ENCODE measurements at regions not wholly inside any gene's neighbourhood (a gene's known extent, or its start where the extent isn't known, plus 50 kb on each side); places are given as distances from the start of the nearest gene placed in this dataset.
"Not testable (repeated sequence)": the region's sequence is repeated elsewhere in the genome, so short reads cannot be mapped to it uniquely, and the experiment has no call there.

DNA sequence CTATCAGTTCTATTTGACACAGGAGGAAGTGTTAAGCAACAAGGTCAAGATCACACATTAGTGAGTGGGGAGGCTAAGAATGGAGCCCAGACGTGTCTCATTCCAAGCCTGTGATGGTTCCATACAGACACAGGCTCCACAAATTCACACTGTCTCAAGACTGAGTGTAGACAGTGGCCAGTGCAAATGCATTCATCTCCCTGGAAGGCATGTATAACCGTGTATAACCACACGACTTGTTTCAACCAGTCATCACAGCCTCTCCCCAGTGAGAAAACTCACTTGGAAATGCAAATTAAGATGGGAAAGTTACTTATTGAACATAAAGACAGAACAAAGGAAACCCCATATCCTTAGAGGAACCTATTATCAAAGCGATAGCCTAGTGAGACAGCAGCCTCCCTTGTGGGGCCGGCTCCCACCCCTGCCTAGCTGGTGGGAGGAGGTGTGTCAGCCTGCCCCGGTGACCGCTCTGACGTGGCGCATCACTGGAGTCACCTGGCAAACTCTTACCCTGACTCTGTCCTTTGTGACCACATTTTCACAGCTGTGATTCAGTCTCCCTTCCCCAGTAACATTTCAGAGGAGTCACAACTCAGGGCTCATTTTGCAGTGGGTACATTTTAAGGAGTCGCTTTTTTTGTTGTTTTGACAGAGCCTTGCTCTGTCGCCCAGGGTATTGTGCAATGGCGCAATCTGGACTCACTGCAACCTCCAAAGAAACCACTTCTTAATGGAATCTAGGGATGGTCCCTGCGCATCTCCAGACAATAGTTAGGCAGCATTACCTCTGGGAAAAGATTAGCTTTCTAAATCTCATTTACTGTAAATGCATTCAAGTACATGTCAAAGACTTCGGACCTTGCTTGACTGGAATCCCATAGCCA lies 126.6 kb upstream of the PARD3 start:
- no peak for DNase-seq
- ATAC-seq: no peak

DNA sequence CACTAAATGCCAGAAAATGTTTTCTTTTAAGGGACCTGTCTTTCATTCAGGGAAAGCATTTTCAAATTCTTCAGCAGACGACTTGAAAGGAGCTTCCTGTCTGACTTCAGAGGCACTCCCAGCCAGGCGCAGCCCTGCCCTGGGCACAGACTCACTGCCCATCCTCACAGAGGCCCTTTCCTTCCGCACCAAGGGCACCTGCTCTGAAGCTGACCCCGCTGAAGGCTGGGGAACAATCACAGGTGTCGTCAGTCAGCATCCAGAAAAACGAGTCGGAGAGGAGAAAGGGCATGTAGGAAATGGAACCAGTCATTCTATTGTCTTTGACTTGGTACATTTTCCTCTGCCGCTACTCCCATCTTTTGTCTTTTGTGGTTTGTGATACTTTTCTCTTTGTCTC lies 125.3 kb upstream of the PARD3 start:
- no peaks in the 10 kb centered on the region for H3K9me3 ChIP-seq
- TF ChIP-seq POLR2A (IDR thresholded peaks at IDR 0.05): no peak
- no peaks in the 10 kb centered on the region for H3K4me1 ChIP-seq
- H3K27ac ChIP-seq: no peak overlapping the region
- DNase-seq (no peak), ATAC-seq (no peak)
- H3K27me3 ChIP-seq: no peaks in the 10 kb centered on the region
- H3K4me3 ChIP-seq: no peak overlapping the region
- WGBS (ENCODE audit: insufficient coverage, low coverage, low lambda C conversion rate, missing lambda C conversion rate): 49% methylated on average over 6 of the region's 8 CpGs
- intact Hi-C loops (cut with DNase I): no loop called here
- no peaks in the 10 kb centered on the region for H3K36me3 ChIP-seq

More for the DNA sequence above, 126.6 kb upstream of the PARD3 start:
- H3K27me3 ChIP-seq: no peaks in the 10 kb centered on the region
- H3K4me3 ChIP-seq: no peak overlapping the region
- no peak overlapping the region for H3K27ac ChIP-seq
- H3K9me3 ChIP-seq: no peaks in the 10 kb centered on the region
- WGBS (ENCODE audit: insufficient coverage, low coverage, low lambda C conversion rate, missing lambda C conversion rate): 53% methylated on average over 10 of the region's 14 CpGs
- intact Hi-C loops (cut with DNase I): no loop called here
- no peaks in the 10 kb centered on the region for H3K4me1 ChIP-seq
- TF ChIP-seq, protein P1, sequence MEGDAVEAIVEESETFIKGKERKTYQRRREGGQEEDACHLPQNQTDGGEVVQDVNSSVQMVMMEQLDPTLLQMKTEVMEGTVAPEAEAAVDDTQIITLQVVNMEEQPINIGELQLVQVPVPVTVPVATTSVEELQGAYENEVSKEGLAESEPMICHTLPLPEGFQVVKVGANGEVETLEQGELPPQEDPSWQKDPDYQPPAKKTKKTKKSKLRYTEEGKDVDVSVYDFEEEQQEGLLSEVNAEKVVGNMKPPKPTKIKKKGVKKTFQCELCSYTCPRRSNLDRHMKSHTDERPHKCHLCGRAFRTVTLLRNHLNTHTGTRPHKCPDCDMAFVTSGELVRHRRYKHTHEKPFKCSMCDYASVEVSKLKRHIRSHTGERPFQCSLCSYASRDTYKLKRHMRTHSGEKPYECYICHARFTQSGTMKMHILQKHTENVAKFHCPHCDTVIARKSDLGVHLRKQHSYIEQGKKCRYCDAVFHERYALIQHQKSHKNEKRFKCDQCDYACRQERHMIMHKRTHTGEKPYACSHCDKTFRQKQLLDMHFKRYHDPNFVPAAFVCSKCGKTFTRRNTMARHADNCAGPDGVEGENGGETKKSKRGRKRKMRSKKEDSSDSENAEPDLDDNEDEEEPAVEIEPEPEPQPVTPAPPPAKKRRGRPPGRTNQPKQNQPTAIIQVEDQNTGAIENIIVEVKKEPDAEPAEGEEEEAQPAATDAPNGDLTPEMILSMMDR (IDR thresholded peaks at IDR 0.05): no peak
- H3K36me3 ChIP-seq: no peaks in the 10 kb centered on the region

DNA sequence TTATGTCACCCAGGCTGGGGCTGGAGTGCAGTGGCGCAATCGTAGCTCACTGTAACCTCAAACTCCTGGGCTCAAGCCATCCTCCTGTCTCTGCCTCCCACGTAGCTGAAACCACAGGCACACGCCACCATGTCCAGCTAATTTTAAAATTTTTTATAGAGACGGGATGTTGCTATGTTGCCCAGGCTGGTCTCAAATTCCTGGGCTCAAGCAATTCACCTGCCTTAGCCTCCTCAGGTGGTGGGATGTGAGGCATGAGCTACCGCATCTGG lies 123.2 kb upstream of the PARD3 start:
- Histone ChIP-seq H3K27me3 (no peaks in the 10 kb centered on the region), H3K4me1 (no peaks in the 10 kb centered on the region), H3K27ac (no peak overlapping the region), H3K36me3 (no peaks in the 10 kb centered on the region), H3K4me3 (no peak overlapping the region), H3K9me3 (no peaks in the 10 kb centered on the region)
- ATAC-seq: no peak
- no peak for DNase-seq
- intact Hi-C loops (cut with DNase I): no loop called here
- TF ChIP-seq, protein P1 (IDR thresholded peaks at IDR 0.05): no peak
- no peak for TF ChIP-seq POLR2A (IDR thresholded peaks at IDR 0.05)
- 50% methylated on average over 2 of the region's 6 CpGs for WGBS (ENCODE audit: insufficient coverage, low coverage, low lambda C conversion rate, missing lambda C conversion rate)

DNA sequence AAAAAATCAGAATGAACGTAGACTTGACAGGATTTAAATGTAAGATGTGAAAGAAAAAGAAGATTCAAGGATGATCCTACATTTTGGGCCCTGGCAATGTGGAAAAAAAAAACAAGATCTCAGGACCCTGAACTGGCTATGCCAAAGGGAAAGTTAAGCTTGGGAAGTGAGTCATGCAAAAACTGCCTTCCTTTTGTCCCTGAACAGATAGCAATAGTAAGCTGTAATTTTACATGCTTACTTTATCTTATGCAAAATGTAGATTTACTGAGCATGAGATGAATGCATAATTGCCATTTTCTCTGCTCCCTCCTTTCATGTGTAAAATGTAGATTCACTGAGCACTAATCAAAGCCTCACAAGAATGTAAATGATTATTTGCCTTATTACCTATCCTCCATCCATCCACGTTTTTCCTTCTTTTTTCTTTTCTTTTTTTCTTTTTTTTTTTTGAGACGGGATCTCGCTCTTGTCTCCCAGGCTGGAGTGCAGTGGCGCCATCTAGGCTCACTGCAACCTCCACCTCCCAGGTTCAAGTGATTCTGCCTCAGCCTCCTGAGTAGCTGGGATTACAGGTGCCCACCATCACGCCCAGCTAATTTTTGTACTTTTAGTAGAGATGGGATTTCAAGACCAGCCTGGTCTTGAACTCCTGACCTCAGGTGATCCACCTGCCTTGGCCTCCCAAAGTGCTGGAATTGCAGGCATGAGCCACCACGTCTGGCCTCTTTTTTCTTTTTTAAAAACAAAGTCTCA lies 122.7 kb upstream of the PARD3 start:
- H3K27ac ChIP-seq; H3K36me3 ChIP-seq; H3K4me3 ChIP-seq; H3K9me3 ChIP-seq; H3K4me1 ChIP-seq; DNase-seq; H3K27me3 ChIP-seq; ATAC-seq; intact Hi-C loops (cut with DNase I): not testable (repeated sequence)
- TF ChIP-seq, protein P1 (IDR thresholded peaks at IDR 0.05): peak in 3 of 4 donors; percentile 26 to 35 (median 28)
- WGBS (ENCODE audit: insufficient coverage, low coverage, low lambda C conversion rate, missing lambda C conversion rate): 35% methylated on average over 7 of the region's 7 CpGs

DNA sequence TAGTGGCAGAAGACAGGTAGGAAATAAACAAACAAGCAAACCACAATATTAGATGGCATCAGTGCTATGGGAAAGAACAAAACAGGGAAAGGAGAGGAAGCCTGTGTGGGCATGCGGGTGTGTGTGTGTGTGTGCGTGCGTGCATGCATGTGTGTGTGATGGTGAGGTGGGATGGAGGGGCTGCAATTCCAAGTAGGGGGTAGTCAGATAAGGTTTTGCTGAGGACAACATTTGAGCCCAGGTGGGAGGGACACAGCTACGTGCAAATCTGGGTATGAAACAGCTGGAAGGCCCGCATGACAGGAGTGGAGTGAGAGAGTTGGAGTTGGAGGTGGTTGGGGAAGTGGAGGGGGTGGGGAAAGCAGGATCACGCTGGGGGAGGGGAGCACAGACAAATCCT lies 121.0 kb upstream of the PARD3 start:
- intact Hi-C loops (cut with DNase I): no loop called here
- 69% methylated on average over 6 of the region's 6 CpGs for WGBS (ENCODE audit: insufficient coverage, low coverage, low lambda C conversion rate, missing lambda C conversion rate)
- Histone ChIP-seq H3K4me3 (no peak overlapping the region), H3K27me3 (no peaks in the 10 kb centered on the region), H3K36me3 (no peaks in the 10 kb centered on the region), H3K9me3 (no peaks in the 10 kb centered on the region), H3K27ac (no peak overlapping the region), H3K4me1 (no peaks in the 10 kb centered on the region)
- ATAC-seq (no peak), DNase-seq (no peak)
- TF ChIP-seq, protein P1 (IDR thresholded peaks at IDR 0.05): no peak
